ENCODE measurements at regions not wholly inside any gene's neighbourhood (a gene's known extent, or its start where the extent isn't known, plus 50 kb on each side); places are given as distances from the start of the nearest gene placed in this dataset.
"Not testable (repeated sequence)": the region's sequence is repeated elsewhere in the genome, so short reads cannot be mapped to it uniquely, and the experiment has no call there.

DNA sequence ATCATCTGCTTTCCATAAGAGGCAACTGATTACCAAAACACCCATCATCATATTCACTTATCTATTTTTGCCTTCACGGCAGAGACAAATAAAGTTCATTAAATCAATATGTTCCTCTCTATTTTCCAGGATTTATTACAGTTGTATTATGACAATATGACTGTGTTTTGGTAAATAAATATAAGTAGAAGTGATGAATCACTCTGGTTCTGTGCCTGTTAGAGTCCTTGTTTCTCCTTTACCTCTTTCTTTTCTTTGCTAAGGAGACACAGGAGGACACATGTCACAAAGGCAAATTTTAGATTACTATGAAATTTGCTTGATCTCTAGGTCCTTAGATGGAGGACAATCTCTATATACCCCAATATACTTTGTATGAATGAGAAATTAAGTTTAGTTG, 152.6 kb upstream of the PLSCR5 start:
- no peak for DNase-seq (ENCODE audit: low spot score)

DNA sequence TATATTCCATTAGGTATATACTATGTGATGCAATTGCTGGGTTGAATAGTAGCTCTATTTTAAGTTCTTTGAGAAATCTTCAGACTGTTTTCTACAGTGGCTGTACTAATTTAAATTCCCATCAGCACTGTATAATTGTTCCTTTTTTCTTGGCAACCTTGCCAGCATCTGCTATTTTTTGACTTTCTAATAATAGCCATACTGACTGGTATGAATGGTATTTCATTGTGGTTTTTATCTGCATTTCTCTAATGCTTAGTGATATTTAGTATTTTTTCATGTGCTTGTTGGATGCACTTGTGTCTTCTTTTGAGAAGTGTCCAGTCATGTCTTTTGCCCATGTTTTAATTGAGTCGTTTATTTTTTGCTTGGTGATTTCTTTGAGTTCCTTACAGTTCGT, 145.1 kb upstream of the PLSCR5 start:
- DNase-seq (ENCODE audit: low spot score), result no peak

DNA sequence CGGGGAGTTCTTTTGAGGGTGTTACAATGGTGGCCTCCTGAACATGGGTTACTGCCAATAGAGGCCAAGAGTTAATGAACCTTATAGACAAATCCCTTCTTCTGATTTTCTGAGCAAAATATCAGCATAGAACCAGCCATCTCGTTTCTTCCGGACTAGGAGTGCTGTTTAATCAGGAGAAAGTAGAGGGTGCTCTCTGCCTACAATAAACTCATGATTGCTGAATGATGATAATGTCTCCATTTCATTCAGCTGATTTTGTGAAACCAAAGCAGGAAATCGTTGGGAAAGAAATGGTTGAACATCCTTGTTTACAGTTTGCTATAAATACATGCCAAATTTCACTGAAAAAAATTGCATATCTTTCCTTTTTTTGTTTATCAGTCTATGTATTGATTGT, 142.8 kb upstream of the PLSCR5 start:
- peak; percentile 5 for DNase-seq (ENCODE audit: low spot score)

DNA sequence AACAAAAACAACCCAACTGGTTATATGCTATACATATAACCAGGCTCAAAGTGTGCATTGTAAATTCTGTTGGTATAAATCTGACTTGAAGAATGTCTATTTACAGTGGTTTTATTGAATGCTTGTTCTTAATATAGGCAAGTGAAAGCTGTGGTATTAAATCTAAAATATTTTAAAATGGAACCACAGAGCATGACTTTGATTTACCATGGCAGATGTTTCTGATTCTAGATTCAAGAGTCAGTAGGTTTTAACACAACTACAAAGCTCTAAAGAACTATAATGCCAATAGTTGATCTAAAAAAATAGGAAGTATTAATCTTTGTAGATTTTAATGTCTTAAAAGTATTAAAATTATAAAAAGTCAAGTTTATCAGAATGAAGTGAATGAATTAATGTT, 141.9 kb upstream of the PLSCR5 start:
- DNase-seq (ENCODE audit: low spot score), result no peak

DNA sequence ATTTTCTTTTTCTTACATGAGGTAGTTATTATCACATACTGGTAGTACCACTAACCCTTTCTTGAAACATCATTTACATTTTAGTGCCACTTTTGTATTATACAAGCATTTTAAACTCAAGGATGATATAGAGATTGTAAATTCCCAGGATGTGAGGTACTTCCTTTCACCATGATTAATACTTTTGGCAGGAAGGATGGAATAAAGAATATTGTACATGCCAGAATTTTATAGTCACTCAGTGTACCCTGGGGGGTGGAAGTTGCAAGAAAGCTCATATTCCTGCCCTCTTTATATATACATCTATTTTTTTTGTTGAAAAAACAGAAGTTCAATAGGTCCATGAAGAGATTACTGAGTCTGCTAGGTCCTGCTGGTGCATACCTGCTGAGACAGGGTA, 141.0 kb upstream of the PLSCR5 start:
- no peak for DNase-seq (ENCODE audit: low spot score)

DNA sequence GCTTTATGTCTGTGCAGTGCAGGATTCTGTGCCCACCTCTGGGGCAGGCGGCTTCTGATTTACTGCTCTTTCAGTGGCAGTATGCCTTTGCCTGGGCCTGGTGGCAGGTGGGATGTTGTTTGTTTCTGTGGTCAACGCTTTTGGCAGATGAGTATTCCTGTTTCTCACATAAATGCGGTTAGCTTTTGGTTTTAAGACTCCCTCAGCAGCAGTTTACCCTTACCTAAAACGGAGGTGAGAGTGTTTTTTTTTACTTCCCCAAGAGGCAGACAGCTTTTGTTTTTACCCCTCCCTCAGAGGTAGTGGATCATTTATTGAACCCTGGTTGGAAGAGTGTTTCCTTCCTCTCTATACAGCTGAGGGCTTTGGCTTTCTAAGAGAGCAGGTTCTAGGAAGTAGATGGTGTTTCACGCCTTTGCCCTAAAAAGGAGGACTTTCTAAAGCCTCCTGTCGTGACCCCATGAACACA, 134.1 kb upstream of the PLSCR5 start:
- no peak for DNase-seq (ENCODE audit: low spot score)

DNA sequence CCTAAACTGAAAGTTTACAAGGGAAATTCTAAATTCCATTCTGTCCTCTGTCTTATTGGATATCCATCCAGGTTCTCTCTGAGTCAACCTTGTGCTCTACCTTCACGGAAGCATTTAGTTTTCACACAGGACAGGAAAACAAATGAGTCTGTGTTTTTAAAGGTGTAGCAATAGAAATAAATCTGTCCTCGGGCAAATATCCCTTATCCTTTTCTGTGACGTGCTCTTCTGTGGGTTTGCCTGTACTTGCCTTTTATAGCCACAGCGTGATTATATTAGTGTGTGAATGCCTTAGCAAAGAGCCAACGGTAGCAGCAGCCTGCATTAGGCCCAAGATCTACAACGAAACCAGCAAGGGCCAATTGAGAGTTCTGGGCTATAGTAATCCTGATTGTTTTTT, 127.2 kb upstream of the PLSCR5 start:
- no peak for DNase-seq (ENCODE audit: low spot score)

DNA sequence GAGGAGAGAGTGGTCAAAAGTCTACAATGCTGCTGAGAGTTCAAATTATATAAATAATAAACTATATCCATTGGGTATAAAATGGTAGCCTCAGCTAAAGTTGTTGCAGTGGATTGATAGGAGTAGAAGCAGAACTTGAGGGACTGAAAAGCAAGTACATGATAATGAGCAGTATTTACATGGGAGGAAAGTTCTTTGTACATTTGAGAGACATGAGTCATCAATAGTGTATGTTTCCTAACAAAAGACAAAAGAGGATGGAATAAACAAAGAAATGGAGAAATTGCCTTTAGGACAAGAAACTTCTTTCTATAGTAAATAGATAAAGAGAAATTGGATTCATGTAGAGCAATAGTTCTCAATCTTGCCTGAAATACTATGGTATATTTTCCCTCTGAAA, 110.0 kb upstream of the PLSCR5 start:
- DNase-seq (ENCODE audit: low spot score), result no peak

DNA sequence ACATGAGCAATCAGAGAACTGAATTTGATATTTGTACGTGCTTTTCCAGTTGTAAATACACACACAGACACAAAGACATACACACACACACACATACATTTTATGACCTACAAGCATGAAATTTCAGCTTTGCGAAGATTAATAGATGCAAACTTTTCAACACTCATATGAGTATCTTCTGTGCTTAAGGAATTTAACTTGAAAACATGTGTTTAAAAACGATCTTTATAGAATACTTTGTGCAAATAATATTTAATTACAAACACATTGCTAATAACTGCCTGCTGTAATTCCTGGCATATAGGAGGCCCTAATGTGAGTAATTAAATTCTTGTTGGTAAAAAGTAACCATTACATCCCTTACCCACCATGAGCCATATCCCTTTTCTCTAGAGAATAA, 107.7 kb upstream of the PLSCR5 start:
- no peak for DNase-seq (ENCODE audit: low spot score)

DNA sequence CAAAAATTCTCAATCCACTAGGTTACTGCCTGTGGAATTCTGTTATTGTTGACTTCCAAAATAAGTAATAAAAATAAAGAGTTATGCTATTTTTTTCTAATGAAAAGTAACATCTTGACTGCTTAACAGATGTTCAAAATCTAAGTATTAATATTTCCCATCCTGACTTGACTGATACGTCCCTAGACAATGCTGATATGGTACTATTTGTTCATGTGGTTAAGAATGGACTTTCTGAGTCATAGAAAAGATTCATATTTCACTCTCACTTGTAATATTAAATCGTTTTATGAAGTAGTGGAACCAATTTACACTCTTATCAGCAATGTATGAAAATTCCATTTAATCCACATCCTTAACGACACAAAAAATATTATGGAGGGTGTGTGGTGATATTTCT, 104.8 kb upstream of the PLSCR5 start:
- no peak for DNase-seq (ENCODE audit: low spot score)

DNA sequence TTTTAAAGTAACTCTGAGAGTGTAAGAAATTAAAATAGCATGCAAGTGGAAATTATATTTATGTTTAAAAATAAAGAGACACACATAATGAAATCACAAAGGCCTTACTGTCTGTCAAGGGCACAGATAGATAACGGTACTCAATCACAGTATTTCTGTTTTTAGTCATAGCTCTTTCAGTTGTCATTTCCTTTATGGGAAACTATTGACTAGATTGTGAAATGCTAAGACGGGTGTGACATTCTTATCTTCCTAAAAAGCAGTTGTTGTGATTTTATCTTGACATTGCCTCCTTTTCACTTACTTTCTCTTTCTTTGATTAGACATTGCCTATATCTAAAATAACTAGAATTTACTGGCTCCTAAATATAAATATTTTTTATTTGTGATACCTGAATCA, 100.1 kb upstream of the PLSCR5 start:
- DNase-seq (ENCODE audit: low spot score), result no peak

DNA sequence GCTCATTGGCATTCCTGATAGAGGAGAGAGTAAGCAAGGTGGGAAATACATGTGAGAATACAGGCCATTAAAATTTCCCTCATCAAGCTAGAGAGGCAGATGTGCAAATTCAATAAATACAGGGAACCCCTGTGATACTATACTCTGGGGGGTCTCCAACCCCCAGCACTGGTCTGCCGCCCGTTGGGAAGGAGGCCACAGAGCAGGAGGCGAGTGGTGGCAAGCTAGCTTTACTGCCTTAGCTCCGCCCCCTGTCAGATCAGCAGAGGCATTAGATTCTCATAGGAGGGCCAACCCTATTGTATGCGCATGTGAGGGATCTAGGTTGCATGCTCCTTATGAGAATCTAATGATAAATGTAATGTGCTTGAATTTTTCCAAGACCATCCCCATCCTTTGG, 97.1 kb upstream of the PLSCR5 start:
- no peak for DNase-seq (ENCODE audit: low spot score)

DNA sequence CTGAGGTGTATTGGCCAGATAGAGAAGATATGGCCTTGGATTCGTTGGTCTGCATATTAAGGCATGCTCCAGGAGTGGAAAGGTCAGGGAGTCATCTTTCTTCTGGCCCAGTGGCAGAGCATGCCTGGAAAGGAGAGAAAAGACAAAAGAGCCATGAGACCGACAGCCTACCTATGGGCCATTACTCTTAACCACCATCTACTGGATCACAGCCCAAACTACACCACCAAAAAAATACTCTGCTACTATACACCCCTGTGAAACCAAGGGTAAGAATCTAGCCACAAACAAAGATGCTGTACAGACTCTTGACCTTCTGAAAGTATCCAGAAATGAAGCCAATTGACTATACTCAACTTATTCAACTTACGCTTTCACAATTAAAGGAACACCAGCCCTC, 96.1 kb upstream of the PLSCR5 start:
- no peak for DNase-seq (ENCODE audit: low spot score)

DNA sequence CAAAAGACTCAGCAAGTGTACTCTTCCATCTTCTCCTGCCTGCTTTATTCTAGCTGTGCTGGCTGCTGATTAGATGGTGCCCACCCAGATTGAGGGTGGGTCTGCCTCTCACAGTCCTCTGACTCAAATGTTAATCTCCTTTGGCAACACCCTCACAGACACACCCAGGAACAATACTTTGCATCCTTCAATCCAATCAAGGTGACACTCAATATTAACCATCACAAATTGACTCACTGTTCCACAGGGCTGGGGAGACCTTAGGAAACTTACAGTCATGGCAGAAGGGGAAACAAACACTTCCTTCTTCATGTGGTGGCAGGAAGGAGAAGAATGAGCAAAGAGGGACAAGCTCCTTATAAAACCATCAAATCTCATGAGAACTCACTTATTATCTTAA, 94.9 kb upstream of the PLSCR5 start:
- DNase-seq (ENCODE audit: low spot score), result not testable (repeated sequence)

DNA sequence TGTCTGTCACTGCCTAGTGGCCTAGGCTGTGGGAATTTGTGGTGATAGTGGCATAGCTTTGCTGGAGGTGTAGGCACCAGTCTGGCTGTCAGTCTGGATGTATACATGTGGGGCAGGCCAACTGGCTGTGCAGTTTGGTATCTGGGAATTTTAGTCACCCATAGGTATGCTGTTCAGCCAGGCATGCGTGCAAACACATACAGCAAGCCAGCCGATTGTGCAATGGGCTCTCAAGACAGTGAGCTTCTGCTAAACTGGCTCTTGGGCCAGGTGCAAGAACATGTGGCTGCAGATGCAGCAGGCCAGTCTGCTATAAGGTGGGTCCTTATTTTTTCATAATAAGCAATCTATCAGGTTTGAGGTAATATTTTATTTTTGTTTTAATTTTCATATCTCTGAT, 87.1 kb upstream of the PLSCR5 start:
- no peak for DNase-seq (ENCODE audit: low spot score)

DNA sequence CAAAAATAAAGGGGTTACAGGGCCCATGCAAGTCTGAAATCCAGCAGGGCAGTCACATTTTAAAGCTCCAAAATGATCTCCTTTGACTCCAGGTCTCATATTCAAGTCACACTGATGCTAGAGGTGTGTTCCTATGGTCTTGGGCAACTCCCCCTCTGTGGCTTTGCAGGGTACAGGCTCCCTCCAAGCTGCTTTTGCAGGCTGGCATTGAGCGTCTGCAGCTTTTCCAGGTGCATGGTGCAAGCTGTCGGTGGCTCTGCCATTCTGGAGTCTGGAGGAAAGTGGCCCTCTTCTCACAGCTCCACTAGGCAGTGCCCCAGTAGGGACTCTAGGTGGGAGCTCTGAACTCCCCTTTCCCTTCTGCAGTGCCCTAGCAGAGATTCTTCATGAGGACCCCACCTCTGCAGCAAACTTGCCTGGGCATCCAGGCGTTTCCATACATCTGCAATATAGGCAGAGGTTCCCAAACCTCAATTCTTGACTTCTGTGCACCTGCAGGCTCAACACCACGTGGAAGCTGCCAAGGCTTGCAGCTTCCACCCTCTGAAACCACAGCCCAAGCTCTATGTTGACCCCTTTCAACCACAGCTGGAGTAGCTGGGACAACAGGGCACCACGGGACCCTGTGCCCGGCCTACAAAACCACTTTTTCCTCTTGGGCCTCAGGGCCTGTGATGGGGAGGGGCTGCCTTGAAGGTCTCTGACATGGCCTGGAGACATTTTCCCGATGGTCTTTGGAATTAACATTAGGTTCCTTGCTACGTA, 80.1 kb upstream of the PLSCR5 start:
- no peak for DNase-seq (ENCODE audit: low spot score)

DNA sequence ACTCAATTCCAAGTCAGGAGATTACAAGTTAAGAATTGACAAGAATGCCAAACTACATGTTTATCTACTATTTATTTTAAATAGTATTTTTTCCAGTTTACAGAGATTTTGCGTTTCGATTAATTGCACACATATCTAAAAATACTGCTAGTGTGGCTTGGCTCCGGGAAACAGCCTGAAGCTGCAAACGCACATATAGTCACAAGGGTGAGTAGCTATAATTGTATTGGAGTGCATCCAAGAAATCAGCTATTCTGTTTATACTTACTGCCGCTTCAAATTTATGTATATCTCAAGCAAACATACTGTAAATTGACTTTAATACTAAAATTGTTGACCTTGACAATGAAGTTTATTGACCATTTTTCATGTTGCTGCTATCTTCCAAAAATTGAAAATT, 77.0 kb upstream of the PLSCR5 start:
- no peak for DNase-seq (ENCODE audit: low spot score)

DNA sequence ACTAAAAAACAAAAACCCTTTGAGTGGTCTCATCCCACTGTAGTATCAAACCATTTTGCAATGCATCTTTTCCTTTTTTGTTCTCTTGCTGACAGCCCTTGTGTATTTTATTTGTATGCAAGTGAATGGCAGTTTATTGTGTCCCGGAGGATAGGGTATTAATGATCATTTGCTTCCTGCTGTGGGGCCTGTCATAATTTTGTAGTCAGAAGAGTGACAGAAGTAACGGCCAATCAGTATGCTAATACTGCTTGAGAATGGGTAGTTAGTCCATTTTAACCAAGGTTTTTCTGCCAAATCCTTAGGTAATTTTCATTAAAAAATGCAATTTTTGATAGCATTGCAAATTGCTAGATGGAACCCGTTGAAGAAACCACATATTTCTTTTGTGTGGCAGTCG, 75.5 kb upstream of the PLSCR5 start:
- no peak for DNase-seq (ENCODE audit: low spot score)

DNA sequence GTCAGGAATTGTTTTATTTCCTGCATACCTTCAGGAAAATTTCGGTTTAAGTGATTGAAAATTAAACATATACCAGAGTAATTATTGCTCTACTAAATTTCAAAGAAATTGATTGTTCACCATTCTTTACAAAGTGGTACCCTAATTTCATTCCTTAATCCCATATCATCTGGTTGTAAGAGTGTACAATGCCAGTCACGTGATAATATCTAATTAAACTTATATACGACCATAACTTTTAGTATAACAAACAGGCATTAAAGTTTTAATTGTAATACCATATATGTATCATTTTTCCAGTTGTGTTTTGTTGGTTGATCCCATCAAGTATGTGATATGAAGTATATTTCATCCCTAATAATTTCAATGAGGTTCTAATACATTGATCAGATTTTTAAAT, 74.8 kb upstream of the PLSCR5 start:
- no peak for DNase-seq (ENCODE audit: low spot score)

DNA sequence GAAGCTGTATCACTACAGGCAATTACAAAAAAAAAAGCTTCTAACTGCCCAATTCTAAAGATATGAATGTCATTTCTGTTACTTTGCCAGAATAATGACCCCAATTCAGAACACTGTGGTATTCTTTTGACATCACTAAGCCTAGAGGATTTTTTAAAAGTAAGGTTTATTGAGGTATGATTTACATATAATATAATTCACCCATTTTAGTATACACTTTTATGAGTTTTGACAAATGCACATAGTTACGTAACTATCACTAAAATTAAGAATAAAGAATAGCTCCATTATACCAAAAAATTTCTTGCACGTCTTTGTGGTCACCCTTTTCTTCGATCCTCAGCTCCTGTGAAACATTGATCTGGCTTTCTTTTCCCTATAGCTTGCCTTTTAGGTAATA, 74.0 kb upstream of the PLSCR5 start:
- DNase-seq (ENCODE audit: low spot score), result no peak

DNA sequence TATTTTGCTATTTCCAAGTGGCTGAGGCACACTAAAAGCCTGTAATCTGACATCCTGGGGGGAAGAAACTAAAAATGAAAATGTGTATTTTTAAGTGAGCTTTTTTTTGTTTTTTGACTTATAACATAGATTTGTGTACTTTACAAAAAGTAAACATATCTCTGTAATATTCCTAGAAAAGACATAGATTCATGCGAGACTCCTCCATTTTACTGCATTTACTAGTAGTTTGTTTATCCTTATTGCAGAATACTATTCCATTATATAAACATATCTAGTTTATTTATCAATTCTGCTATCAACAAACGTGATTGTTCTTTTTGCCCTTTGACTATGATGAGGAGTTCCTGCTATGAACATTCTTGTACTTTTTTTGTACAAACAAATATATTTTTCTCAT, 67.8 kb upstream of the PLSCR5 start:
- DNase-seq (ENCODE audit: low spot score), result no peak

DNA sequence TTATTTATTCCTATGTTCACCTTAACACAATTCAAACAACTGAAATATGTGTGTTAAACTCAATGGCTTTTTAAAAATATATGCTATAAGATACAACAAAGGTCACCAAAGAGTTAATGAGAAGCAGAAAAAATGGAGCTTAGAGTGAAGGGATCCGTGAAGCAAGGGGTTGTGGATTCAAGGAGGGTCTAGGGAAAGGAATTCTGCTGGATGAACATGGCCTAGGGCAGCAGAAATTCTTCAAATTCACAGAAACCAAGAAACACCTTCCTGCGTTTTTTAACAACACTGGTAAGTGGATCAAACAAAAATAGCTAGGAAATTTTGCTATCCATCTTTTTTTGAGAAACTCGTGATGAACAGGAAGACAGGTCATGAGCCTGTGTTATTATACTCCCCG, 59.3 kb upstream of the PLSCR5 start:
- no peak for DNase-seq (ENCODE audit: low spot score)

DNA sequence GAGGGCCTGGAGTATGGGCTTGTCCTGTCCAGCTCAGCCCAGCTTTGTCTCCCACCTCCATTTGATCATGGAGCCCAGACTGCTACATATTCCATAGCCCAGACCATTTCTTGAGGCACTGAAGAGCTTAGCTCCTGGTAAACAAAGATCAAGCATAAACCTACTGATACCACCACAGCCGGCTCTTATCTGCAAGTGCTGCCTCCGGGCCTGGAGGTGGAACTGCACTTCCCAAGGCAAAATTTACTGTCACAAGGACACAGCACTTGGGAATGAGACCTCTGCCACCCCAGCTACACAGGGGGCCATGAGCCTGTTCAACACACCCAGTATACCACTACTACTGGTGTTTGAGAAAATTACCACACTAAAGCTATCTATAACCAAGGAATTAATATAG, 53.7 kb upstream of the PLSCR5 start:
- DNase-seq (ENCODE audit: low spot score), result no peak

DNA sequence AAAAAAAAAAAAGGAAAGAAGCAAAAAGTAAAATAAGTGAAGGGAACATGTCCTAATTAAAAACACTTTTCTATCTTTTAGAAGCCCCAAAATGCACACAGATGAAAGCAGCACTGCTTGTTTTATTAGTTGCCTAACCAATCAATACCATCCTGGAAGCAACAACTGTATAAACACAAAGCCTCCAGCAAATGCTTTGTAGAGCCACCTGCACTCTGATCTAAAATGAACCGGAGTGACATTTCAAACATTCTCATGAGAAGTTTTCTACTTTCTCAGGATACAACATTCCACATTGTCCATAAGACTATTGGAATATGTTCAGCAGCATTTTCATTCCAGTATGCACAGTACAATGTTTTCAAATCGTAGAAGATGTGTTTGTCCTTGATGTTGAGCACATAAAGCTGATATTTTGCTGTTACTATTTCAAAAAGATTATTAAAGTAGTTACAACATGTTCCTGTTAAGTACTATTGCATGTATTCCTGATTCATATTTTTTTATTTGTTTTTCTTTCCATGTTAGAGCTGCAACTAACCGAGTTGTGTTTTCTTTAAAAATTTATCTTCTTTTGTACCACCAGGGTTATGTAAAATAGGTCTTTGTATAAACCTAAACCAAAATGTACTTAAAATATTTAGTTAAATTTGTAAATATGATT, 50.3 kb upstream of the PLSCR5 start:
- no peak for DNase-seq (ENCODE audit: low spot score)

Measured in HuH-7 (cell line).